Thyroid gland (tissue), 4 donors: ENCODE measurements at regions not wholly inside any gene's neighbourhood (a gene's known extent, or its start where the extent isn't known, plus 50 kb on each side); places are given as distances from the start of the nearest gene placed in this dataset.
A peak's percentile ranks its signal among the peaks of the same experiment; 100 is the strongest.

Experiments
- DNase-seq, 2 donors: peaks; one replicate each; pipeline ENCODE4 v3.0.0-alpha.2; 2019
- H3K27ac ChIP-seq, 3 donors: fragments of 200-600 bp; sonication (generic); 1 replicate in 2 of 3; 2 replicates in 1 of 3; pipeline ENCODE4 v1.5.1; 2016 to 2019; ENCODE audit warnings: mild to moderate bottlenecking in 1 of 3, moderate library complexity in 1 of 3
- H3K27me3 ChIP-seq: fragments of 200-600 bp; sonication (generic); one replicate; pipeline ENCODE4 v1.5.1; 2019
- H3K36me3 ChIP-seq, 2 donors: fragments of 200-600 bp; sonication (generic); one replicate each; pipeline ENCODE4 v1.5.1; 2016 to 2019
- H3K4me1 ChIP-seq, 2 donors: fragments of 200-600 bp; sonication (generic); one replicate each; pipeline ENCODE4 v1.5.1; 2017 to 2019
- H3K4me3 ChIP-seq, 3 donors: fragments of 200-600 bp; sonication (generic); replicated peaks in 1 of 3; 1 replicate in 2 of 3; 2 replicates in 1 of 3; pipeline ENCODE4 v1.5.1; 2016; ENCODE audit warnings: mild to moderate bottlenecking in 1 of 3
- H3K9me3 ChIP-seq: fragments of 200-600 bp; sonication (generic); one replicate; pipeline ENCODE4 v1.5.1; 2017
- CTCF ChIP-seq, 6 experiments: fragments of 200-600 bp in 3 of 6; fragments of 450-650 bp in 3 of 6; sonication (generic) in 3 of 6; IDR thresholded peaks; one replicate each; pipeline ENCODE4 v1.5.1; 2016 to 2019; ENCODE audit warnings: antibody characterized with exemption in 6 of 6, mild to moderate bottlenecking in 2 of 6, inconsistent platforms in 1 of 6, moderate library complexity in 1 of 6
- POLR2A ChIP-seq, 2 donors: fragments of 450-650 bp; IDR thresholded peaks; one replicate each; pipeline ENCODE4 v1.6.1; 2017; ENCODE audit warnings: antibody characterized with exemption in 2 of 2, mild to moderate bottlenecking in 2 of 2, moderate library complexity in 1 of 2
- WGBS, 2 donors: methylation state at CpG; one replicate each; pipeline ENCODE4 v1.1.5; 2017; 5-methylcytosine and 5-hydroxymethylcytosine counted together
- intact Hi-C: fragments of 100-400 bp; cut with DNase I; formaldehyde crosslinking; loops from one replicate; pipeline ENCODE4 v1.15.1; 2023

- no peaks in the 10 kb centered on the region for H3K27me3 ChIP-seq
- WGBS, 2 donors: 79 to 83% methylated on average over 3 of the region's 3 CpGs
- DNase-seq: no peak
- H3K4me3 ChIP-seq: no peak overlapping the region
- H3K27ac ChIP-seq: no peak overlapping the region
- TF ChIP-seq CTCF (IDR thresholded peaks at IDR 0.05) (no peak), POLR2A (IDR thresholded peaks at IDR 0.05) (no peak)
- H3K4me1 ChIP-seq: peaks cover 6 to 7% of the 10 kb centered on the region in 2 donors
- no peaks in the 10 kb centered on the region for H3K36me3 ChIP-seq
- H3K9me3 ChIP-seq: no peaks in the 10 kb centered on the region
- intact Hi-C loops: no loop called here
These were observed 58.6 kb downstream of the TMEM17 start for GRCh38 chr2:62447411-62447810.

- H3K27me3 ChIP-seq: no peaks in the 10 kb centered on the region
- no peak for TF ChIP-seq POLR2A (IDR thresholded peaks at IDR 0.05)
- TF ChIP-seq CTCF (IDR thresholded peaks at IDR 0.05): no peak
- intact Hi-C loops: no loop called here
- H3K9me3 ChIP-seq: no peaks in the 10 kb centered on the region
- WGBS, 2 donors: 60 to 74% methylated on average over 1 of the region's 1 CpG
- DNase-seq: no peak
- H3K4me1 ChIP-seq: peaks cover 6 to 7% of the 10 kb centered on the region in 2 donors
- H3K4me3 ChIP-seq: no peak overlapping the region
- no peaks in the 10 kb centered on the region for H3K36me3 ChIP-seq
- no peak overlapping the region for H3K27ac ChIP-seq
These were observed 59.5 kb downstream of the TMEM17 start for GRCh38 chr2:62446491-62446890.

- no peaks in the 10 kb centered on the region for H3K36me3 ChIP-seq
- no peak overlapping the region for H3K4me3 ChIP-seq
- no peaks in the 10 kb centered on the region for H3K27me3 ChIP-seq
- intact Hi-C loops: no loop called here
- no peaks in the 10 kb centered on the region for H3K9me3 ChIP-seq
- 82 to 90% methylated on average over 4 of the region's 4 CpGs for WGBS, 2 donors
- peaks cover 6 to 7% of the 10 kb centered on the region in 2 donors for H3K4me1 ChIP-seq
- TF ChIP-seq CTCF (IDR thresholded peaks at IDR 0.05): no peak
- no peak for TF ChIP-seq POLR2A (IDR thresholded peaks at IDR 0.05)
- DNase-seq: peak in 1 of 2 donors; percentile 24
- H3K27ac ChIP-seq: no peak overlapping the region
These were observed 62.1 kb downstream of the TMEM17 start for GRCh38 chr2:62443886-62444285.

GRCh38 chr2:62443471-62443870 is 62.5 kb downstream of the TMEM17 start:
- TF ChIP-seq POLR2A (IDR thresholded peaks at IDR 0.05): no peak
- no peak for TF ChIP-seq CTCF (IDR thresholded peaks at IDR 0.05)

GRCh38 chr2:62441824-62442223 is 64.2 kb downstream of the TMEM17 start:
- intact Hi-C loops: no loop called here
- H3K27ac ChIP-seq: no peak overlapping the region
- no peaks in the 10 kb centered on the region for H3K27me3 ChIP-seq
- no peaks in the 10 kb centered on the region for H3K36me3 ChIP-seq
- WGBS, 2 donors: 83 to 86% methylated on average over 6 of the region's 6 CpGs
- no peak overlapping the region for H3K4me3 ChIP-seq
- H3K9me3 ChIP-seq: no peaks in the 10 kb centered on the region
- no peak for TF ChIP-seq POLR2A (IDR thresholded peaks at IDR 0.05)
- TF ChIP-seq CTCF (IDR thresholded peaks at IDR 0.05): no peak
- peaks cover 6 to 7% of the 10 kb centered on the region in 2 donors for H3K4me1 ChIP-seq
- no peak for DNase-seq

More at GRCh38 chr2:62443471-62443870, 62.5 kb downstream of the TMEM17 start:
- H3K9me3 ChIP-seq: no peaks in the 10 kb centered on the region
- intact Hi-C loops: no loop called here
- no peak overlapping the region for H3K4me3 ChIP-seq
- H3K4me1 ChIP-seq: peaks cover 6 to 7% of the 10 kb centered on the region in 2 donors
- peak; percentile 57 to 58 for DNase-seq
- 34 to 58% methylated on average over 4 of the region's 4 CpGs for WGBS, 2 donors
- H3K27ac ChIP-seq: no peak overlapping the region
- H3K36me3 ChIP-seq: no peaks in the 10 kb centered on the region
- no peaks in the 10 kb centered on the region for H3K27me3 ChIP-seq
